ENCODE measurements at regions not wholly inside any gene's neighbourhood (a gene's known extent, or its start where the extent isn't known, plus 50 kb on each side); places are given as distances from the start of the nearest gene placed in this dataset.

- no peaks in the 10 kb centered on the region for H3K9me3 ChIP-seq (ENCODE audit: low read depth, low read length, poor library complexity, severe bottlenecking)
- POLR2A ChIA-PET (ENCODE audit: low non-redundant PET) = no interaction called here
- H3K36me3 ChIP-seq (ENCODE audit: insufficient read depth, low read length, poor library complexity, severe bottlenecking) = no peaks in the 10 kb centered on the region
- no peaks in the 10 kb centered on the region for H3K4me1 ChIP-seq (ENCODE audit: insufficient read depth, low read length, poor library complexity, severe bottlenecking)
- TF ChIP-seq, protein P1, sequence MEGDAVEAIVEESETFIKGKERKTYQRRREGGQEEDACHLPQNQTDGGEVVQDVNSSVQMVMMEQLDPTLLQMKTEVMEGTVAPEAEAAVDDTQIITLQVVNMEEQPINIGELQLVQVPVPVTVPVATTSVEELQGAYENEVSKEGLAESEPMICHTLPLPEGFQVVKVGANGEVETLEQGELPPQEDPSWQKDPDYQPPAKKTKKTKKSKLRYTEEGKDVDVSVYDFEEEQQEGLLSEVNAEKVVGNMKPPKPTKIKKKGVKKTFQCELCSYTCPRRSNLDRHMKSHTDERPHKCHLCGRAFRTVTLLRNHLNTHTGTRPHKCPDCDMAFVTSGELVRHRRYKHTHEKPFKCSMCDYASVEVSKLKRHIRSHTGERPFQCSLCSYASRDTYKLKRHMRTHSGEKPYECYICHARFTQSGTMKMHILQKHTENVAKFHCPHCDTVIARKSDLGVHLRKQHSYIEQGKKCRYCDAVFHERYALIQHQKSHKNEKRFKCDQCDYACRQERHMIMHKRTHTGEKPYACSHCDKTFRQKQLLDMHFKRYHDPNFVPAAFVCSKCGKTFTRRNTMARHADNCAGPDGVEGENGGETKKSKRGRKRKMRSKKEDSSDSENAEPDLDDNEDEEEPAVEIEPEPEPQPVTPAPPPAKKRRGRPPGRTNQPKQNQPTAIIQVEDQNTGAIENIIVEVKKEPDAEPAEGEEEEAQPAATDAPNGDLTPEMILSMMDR (conservative IDR thresholded peaks at IDR 0.05; ENCODE audit: low read depth, low read length) = no peak
- no peak for TF ChIP-seq EZH2 (IDR thresholded peaks at IDR 0.05; ENCODE audit: borderline replicate concordance, low read depth, low read length, poor library complexity, severe bottlenecking)
- intact Hi-C loops (cut with micrococcal nuclease; ENCODE audit: unreplicated experiment) = no loop called here
- no peaks in the 10 kb centered on the region for H3K27me3 ChIP-seq (replicated peaks; ENCODE audit: insufficient read depth, low read depth, low read length, poor library complexity)
- H3K4me3 ChIP-seq (ENCODE audit: low read depth, low read length, poor library complexity, severe bottlenecking) = no peak overlapping the region
- H3K27ac ChIP-seq (ENCODE audit: low read depth, low read length, poor library complexity, severe bottlenecking) = no peak overlapping the region
- no peak for DNase-seq (ENCODE audit: low spot score)
- CTCF ChIA-PET = no interaction called here
- no TSS peak for BruUV-seq (replicated peaks)
Measured at GRCh38 chr3:178482981-178483380, 53.3 kb upstream of the KCNMB2 start.

GRCh38 chr3:178483704-178484103, 52.5 kb upstream of the KCNMB2 start:
- no peak for DNase-seq (ENCODE audit: low spot score)
- H3K27ac ChIP-seq (ENCODE audit: low read depth, low read length, poor library complexity, severe bottlenecking) = no peak overlapping the region
- CTCF ChIA-PET = no interaction called here
- no peaks in the 10 kb centered on the region for H3K9me3 ChIP-seq (ENCODE audit: low read depth, low read length, poor library complexity, severe bottlenecking)
- TF ChIP-seq, protein P1 (conservative IDR thresholded peaks at IDR 0.05; ENCODE audit: low read depth, low read length) = no peak
- no peak for TF ChIP-seq EZH2 (IDR thresholded peaks at IDR 0.05; ENCODE audit: borderline replicate concordance, low read depth, low read length, poor library complexity, severe bottlenecking)
- no peaks in the 10 kb centered on the region for H3K4me1 ChIP-seq (ENCODE audit: insufficient read depth, low read length, poor library complexity, severe bottlenecking)
- POLR2A ChIA-PET (ENCODE audit: low non-redundant PET) = no interaction called here
- H3K4me3 ChIP-seq (ENCODE audit: low read depth, low read length, poor library complexity, severe bottlenecking) = no peak overlapping the region
- intact Hi-C loops (cut with micrococcal nuclease; ENCODE audit: unreplicated experiment) = no loop called here
- no TSS peak for BruUV-seq (replicated peaks)
- H3K36me3 ChIP-seq (ENCODE audit: insufficient read depth, low read length, poor library complexity, severe bottlenecking) = no peaks in the 10 kb centered on the region
- H3K27me3 ChIP-seq (replicated peaks; ENCODE audit: insufficient read depth, low read depth, low read length, poor library complexity) = no peaks in the 10 kb centered on the region

GRCh38 chr3:178485756-178486155, 50.5 kb upstream of the KCNMB2 start:
- no peak for TF ChIP-seq EZH2 (IDR thresholded peaks at IDR 0.05; ENCODE audit: borderline replicate concordance, low read depth, low read length, poor library complexity, severe bottlenecking)
- TF ChIP-seq, protein P1 (conservative IDR thresholded peaks at IDR 0.05; ENCODE audit: low read depth, low read length) = no peak
- no TSS peak for BruUV-seq (replicated peaks)
- intact Hi-C loops (cut with micrococcal nuclease; ENCODE audit: unreplicated experiment) = no loop called here
- no peaks in the 10 kb centered on the region for H3K27me3 ChIP-seq (replicated peaks; ENCODE audit: insufficient read depth, low read depth, low read length, poor library complexity)
- no peak for DNase-seq (ENCODE audit: low spot score)
- H3K4me3 ChIP-seq (ENCODE audit: low read depth, low read length, poor library complexity, severe bottlenecking) = no peak overlapping the region
- no peaks in the 10 kb centered on the region for H3K4me1 ChIP-seq (ENCODE audit: insufficient read depth, low read length, poor library complexity, severe bottlenecking)
- no peaks in the 10 kb centered on the region for H3K9me3 ChIP-seq (ENCODE audit: low read depth, low read length, poor library complexity, severe bottlenecking)
- ChIA-PET CTCF (no interaction called here), POLR2A (ENCODE audit: low non-redundant PET) (interaction anchor here (0.7 kb wide), 1 partner anchor 884 kb away, joined by 4 read pairs; no protein-coding TSS in a partner anchor)
- H3K36me3 ChIP-seq (ENCODE audit: insufficient read depth, low read length, poor library complexity, severe bottlenecking) = no peaks in the 10 kb centered on the region
- no peak overlapping the region for H3K27ac ChIP-seq (ENCODE audit: low read depth, low read length, poor library complexity, severe bottlenecking)

All from A673 (cell line).